Kidney tubule cell (primary cell): ENCODE measurements at regions not wholly inside any gene's neighbourhood (a gene's known extent, or its start where the extent isn't known, plus 50 kb on each side); places are given as distances from the start of the nearest gene placed in this dataset.
"Not testable (repeated sequence)": the region's sequence is repeated elsewhere in the genome, so short reads cannot be mapped to it uniquely, and the experiment has no call there.

Experiments used
- DNase-seq: peaks from one replicate; pipeline ENCODE4 v3.0.0-alpha.2; 2018; ENCODE audit warnings: low spot score

DNA sequence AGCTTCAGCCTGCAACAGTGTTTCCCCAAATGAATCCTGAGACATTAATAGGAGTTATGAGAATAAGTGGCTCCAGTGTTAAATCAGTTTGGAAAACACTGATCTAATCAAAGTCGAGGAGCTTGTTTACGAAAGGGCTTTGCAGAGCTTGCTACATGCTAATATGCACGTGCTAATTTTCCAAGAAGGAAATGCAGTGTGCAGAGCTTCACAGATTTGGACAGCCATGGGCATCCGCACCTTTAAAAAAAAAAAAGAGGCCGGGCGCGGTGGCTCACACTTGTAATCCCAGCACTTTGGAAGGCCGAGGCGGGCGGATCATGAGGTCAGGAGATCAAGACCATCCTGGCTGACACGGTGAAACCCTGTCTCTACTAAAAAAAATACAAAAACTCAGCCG is 79.7 kb upstream of the LMO2 start:
- peak; percentile 2 for DNase-seq

- peak; percentile 65 for DNase-seq
Measured at GRCh38 chr11:33970984-33971466, 79.1 kb upstream of the LMO2 start.

GRCh38 chr11:33967451-33967850 is 75.6 kb upstream of the LMO2 start:
- DNase-seq, result no peak

GRCh38 chr11:33965032-33965431 is 73.2 kb upstream of the LMO2 start:
- DNase-seq, result no peak

- DNase-seq, result no peak
Measured at GRCh38 chr11:33959855-33960400, 68.1 kb upstream of the LMO2 start.

DNA sequence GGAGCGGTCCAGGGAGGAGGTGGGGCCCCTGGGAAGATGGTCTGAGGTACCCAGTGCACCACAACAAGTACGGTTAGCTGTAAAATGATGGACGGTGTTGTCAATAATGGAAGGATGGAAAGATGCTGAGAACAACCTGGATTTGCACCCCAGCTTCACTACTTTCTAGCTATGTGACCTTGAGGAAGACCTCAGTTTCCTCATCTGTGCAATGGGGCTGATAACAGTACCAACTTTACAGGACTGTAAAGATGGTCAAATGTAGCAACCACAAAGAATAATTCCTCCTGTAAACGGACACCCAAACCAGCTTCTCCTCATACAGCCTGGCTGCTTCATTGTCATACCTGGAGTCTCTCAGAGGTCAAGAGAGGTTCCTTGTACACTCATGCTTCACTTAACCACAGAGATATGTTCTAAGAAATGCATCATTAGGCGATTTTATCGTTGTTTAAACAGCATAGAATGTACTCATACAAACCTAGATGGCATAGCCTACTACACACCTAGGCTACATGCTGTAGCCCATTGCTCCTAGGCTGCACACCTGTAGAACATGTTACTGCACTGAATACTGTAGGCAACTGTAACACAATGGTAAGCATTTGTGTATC is 65.5 kb upstream of the LMO2 start:
- DNase-seq, result peak; percentile 3

DNA sequence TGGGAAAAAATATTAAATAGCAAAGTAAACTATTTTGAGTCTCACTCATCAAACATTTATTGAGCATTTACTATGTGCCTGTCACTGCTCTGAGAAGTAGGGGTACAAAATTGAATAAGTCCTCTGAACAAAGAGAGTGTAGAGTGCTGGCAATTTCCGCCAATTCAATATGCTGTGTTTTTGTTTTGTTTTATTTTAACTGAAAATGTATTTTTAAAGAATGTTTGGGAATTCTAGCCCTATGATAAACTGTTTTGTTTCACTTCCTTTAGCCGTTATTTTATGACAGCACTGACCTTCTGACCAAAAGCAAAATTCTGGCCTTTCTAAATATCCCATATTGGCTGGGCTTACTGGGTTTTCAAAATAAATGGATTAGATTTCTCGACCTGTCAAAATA is 64.7 kb upstream of the LMO2 start:
- no peak for DNase-seq

DNA sequence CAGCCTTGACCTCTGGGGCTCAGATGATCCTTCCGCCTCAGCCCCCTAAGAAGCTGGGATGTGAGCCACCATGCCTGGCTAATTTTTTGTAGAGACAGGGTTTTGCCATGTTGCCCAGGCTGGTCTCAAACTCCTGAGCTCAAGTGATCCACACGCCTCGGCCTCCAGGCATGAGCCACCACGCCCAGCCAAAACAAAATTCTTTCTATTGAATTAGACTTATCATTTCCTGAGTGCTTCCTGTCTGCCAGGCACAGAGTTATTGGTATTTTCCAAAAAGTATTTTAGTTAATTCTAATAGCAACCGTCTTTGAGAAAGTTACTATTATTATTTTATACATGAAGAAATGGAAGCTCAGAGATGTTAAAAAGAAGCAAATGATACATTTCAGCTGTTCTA is 61.4 kb upstream of the LMO2 start:
- no peak for DNase-seq

DNA sequence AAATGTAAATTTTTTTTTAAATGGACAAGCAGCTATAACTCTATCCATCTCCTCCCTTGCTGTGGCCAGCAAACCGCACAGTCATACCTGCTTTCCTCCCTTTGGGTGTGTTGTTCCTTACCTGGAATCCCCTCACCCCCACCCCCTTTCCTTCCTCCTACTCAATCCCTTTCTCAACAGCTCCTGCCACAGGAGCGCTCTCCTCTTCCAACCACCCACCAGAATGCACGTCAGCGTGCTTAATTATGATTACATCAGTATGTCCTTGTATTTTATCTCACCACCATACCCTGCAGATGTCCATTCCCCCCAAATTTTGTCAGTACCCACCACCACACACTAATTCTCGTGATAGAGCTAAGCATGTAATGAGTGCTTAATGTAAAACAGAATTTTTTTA is 60.9 kb upstream of the LMO2 start:
- DNase-seq, result no peak

DNA sequence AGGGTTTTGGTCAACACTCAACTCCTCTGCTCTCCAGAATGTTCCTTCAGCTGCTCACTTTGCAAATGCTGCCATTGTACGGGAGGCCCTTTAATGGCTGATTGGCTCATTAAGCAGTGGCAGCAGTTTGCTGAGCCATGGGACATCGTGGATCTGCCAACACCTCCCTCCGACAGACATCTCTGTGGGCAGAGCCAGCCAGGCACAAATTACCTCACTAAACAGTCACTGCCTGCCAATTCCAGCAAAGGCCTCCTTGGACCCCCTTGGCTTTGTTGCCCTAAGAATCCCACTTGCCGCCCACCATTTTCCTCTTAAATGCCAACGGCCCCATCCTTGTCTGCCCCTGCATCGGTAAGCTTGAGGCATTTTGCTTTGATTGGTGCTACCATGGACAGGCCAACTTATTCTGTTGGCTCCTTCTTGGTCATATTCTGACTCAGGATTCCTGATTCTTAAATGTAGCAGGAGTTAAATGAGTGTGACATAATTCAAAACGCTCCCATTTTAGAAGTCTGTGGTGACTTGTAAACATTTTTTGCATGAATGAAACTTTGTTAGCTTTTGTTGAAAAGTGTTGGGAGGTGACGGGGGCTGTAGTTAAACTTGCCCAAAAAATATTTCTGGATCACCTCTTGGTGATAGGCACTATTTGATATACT is 57.5 kb upstream of the LMO2 start:
- DNase-seq, result no peak

GRCh38 chr11:33948494-33948893 is 56.6 kb upstream of the LMO2 start:
- no peak for DNase-seq

DNA sequence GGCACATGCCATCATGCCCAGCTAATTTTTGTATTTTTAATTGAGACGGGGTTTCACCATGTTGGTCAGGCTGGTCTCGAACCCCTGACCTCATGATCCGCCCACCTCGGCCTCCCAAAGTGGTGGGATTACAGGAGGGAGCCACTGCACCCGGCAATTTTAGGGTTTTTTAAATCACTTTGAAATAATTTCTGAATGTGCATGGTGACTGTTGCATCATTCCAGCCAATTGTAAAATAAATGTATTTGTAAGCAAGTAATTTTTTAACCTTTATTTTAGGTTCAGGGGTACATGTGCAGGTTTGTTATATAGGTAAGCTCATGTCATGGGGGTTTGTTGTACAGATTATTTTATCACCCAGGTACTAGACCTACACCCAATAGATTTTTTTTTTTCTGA is 56.0 kb upstream of the LMO2 start:
- DNase-seq, result not testable (repeated sequence)

DNA sequence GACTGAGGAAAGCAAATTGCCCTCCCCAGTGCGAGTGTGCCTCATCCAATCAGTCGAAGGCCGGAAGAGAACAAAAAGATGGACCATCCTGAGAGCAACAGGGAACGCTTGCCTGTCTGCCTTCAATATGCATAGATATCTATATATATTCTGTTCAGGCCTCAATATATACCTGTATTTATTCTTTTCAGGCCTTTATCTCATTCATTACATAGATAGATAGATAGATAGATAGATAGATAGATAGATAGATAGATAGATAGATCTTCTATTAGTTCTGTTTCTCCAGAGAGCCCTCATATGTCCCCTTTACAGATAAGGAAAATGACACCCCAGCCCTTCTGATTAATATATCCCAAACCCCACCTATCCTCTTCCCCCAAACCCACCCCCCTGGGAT is 55.1 kb upstream of the LMO2 start:
- no peak for DNase-seq

- DNase-seq, result no peak
Measured at GRCh38 chr11:33945481-33946268, 53.8 kb upstream of the LMO2 start.

GRCh38 chr11:33944693-33945424 is 53.0 kb upstream of the LMO2 start:
- DNase-seq, result no peak

- DNase-seq, result no peak
Measured at GRCh38 chr11:33944345-33944692, 52.4 kb upstream of the LMO2 start.

- DNase-seq, result peak; percentile 54
Measured at GRCh38 chr11:33942954-33943353, 51.1 kb upstream of the LMO2 start.

- peak; percentile 18 for DNase-seq
Measured at GRCh38 chr11:33941637-33942160, 49.8 kb upstream of the LMO2 start.
